ENCODE measurements at regions not wholly inside any gene's neighbourhood (a gene's known extent, or its start where the extent isn't known, plus 50 kb on each side); places are given as distances from the start of the nearest gene placed in this dataset.
"Not testable (repeated sequence)": the region's sequence is repeated elsewhere in the genome, so short reads cannot be mapped to it uniquely, and the experiment has no call there.

GRCh38 chr10:80751940-80752339, 214.2 kb downstream of the SH2D4B start:
- DNase-seq = no peak

GRCh38 chr10:80753612-80754011, 215.9 kb downstream of the SH2D4B start:
- DNase-seq = no peak

GRCh38 chr10:80755893-80756292, 218.2 kb downstream of the SH2D4B start:
- DNase-seq = no peak

- DNase-seq = no peak
Measured at GRCh38 chr10:80759693-80760092, 222.0 kb downstream of the SH2D4B start.

- no peak for DNase-seq
Measured at GRCh38 chr10:80760914-80761371, 223.2 kb downstream of the SH2D4B start.

GRCh38 chr10:80767963-80768362, 230.3 kb downstream of the SH2D4B start:
- DNase-seq = no peak

GRCh38 chr10:80769700-80770160, 232.0 kb downstream of the SH2D4B start:
- DNase-seq = no peak

GRCh38 chr10:80770239-80770638, 232.5 kb downstream of the SH2D4B start:
- no peak for DNase-seq

GRCh38 chr10:80771285-80771684, 233.6 kb downstream of the SH2D4B start:
- no peak for DNase-seq

- no peak for DNase-seq
Measured at GRCh38 chr10:80771902-80772555, 234.3 kb downstream of the SH2D4B start.

- DNase-seq = no peak
Measured at GRCh38 chr10:80772596-80772995, 234.9 kb downstream of the SH2D4B start.

- DNase-seq = no peak
Measured at GRCh38 chr10:80784695-80785094, 247.0 kb downstream of the SH2D4B start.

GRCh38 chr10:80786322-80786721, 248.6 kb downstream of the SH2D4B start:
- no peak for DNase-seq

- no peak for DNase-seq
Measured at GRCh38 chr10:80787952-80788351, 250.2 kb downstream of the SH2D4B start.

- DNase-seq = no peak
Measured at GRCh38 chr10:80794994-80795393, 257.3 kb downstream of the SH2D4B start.

GRCh38 chr10:80805343-80806020, 267.8 kb downstream of the SH2D4B start:
- DNase-seq = no peak

- no peak for DNase-seq
Measured at GRCh38 chr10:80814147-80814652, 276.5 kb downstream of the SH2D4B start.

- DNase-seq = no peak
Measured at GRCh38 chr10:80829151-80829550, 291.4 kb downstream of the SH2D4B start.

GRCh38 chr10:80829562-80829961, 291.9 kb downstream of the SH2D4B start:
- DNase-seq = no peak

- not testable (repeated sequence) for DNase-seq
Measured at GRCh38 chr10:80832693-80833092, 295.0 kb downstream of the SH2D4B start.

GRCh38 chr10:80855348-80855971, 317.8 kb downstream of the SH2D4B start:
- DNase-seq = no peak

GRCh38 chr10:80856186-80856585, 318.5 kb downstream of the SH2D4B start:
- DNase-seq = no peak

GRCh38 chr10:80859279-80859678, 321.6 kb downstream of the SH2D4B start:
- DNase-seq = not testable (repeated sequence)

- no peak for DNase-seq
Measured at GRCh38 chr10:80860719-80861118, 323.0 kb downstream of the SH2D4B start.

Data from NCI-H510A treated with DMSO at 0.1 percent for 48 hours (cell line).